Type B pancreatic cell (in vitro differentiated cells): ENCODE measurements at regions not wholly inside any gene's neighbourhood (a gene's known extent, or its start where the extent isn't known, plus 50 kb on each side); places are given as distances from the start of the nearest gene placed in this dataset.

Experiments used
- DNase-seq: peaks from one replicate; pipeline ENCODE4 v3.0.0; 2021; ENCODE audit warnings: mixed read lengths; ENCODE audit not compliant: unreplicated experiment; ENCODE audit errors: extremely low spot score
- H3K27ac Mint-ChIP-seq: 2 replicates; pipeline ENCODE4 v1.8.0; 2021; ENCODE audit warnings: mild to moderate bottlenecking, mixed read lengths
- H3K27me3 Mint-ChIP-seq: 2 replicates; pipeline ENCODE4 v1.8.0; 2021; ENCODE audit warnings: mixed read lengths
- H3K36me3 Mint-ChIP-seq: 2 replicates; pipeline ENCODE4 v1.8.0; 2021; ENCODE audit warnings: mixed read lengths
- H3K4me1 Mint-ChIP-seq: one replicate; pipeline ENCODE4 v1.8.0; 2021; ENCODE audit warnings: mixed read lengths; ENCODE audit not compliant: unreplicated experiment
- H3K4me3 Mint-ChIP-seq: 2 replicates; pipeline ENCODE4 v1.8.0; 2021; ENCODE audit warnings: mild to moderate bottlenecking, mixed read lengths
- H3K9me3 Mint-ChIP-seq: 2 replicates; pipeline ENCODE4 v1.8.0; 2021; ENCODE audit warnings: mixed read lengths
- TF ChIP-seq, protein P1 (sequence below): fragments of 200-600 bp; sonication (generic); conservative IDR thresholded peaks from 2 replicates; pipeline ENCODE4 v1.5.0; 2021; ENCODE audit warnings: antibody characterized with exemption, mild to moderate bottlenecking

DNA sequence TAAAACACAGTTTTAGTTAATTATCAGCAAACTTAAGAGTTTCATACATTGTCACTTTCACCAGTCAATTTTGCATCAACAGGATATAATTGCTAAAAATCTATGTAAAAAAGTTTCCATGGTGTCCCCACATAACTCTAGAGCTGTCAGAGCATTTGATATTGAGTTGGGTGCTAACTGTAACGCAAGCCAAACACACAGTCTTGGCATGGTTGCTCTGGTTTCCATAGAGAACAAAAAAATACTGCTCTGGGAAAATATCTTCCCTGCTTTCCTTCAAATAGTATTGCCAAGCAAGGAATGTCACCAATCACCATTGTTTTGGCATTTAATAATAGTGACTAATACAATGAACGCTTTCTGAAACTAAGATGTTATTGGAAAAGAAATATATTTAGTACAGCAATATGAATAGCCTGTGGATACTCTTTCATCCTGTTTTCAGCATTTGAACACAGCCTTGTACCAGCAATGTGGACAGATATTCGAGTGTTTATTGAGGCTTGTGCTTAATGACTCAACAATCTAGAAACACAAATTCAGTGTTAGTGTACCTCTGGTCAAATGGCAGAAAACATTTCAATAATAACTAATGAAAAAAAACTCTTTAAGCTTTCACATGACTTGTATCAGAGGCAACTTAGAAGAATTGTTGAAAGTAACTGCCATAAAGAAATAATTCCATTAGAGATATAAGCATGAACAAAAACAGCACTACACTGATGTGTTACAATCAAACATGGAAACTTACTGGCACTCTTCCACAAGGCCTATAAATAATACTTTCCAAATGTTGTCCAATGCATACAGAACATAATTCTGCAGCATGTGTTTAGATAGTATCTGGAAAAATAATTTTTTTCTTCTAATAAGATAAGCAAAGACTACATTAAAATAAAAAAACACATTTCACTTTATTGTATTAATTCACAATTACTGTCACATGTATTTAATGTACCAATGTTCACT, 1469.5 kb upstream of the CELF2 start:
- no peak overlapping the region for H3K4me3 Mint-ChIP-seq
- DNase-seq: no peak
- H3K27me3 Mint-ChIP-seq: no peaks in the 10 kb centered on the region
- no peak overlapping the region for H3K27ac Mint-ChIP-seq
- no peaks in the 10 kb centered on the region for H3K4me1 Mint-ChIP-seq
- peaks cover 7% of the 10 kb centered on the region for H3K9me3 Mint-ChIP-seq
- TF ChIP-seq, protein P1, sequence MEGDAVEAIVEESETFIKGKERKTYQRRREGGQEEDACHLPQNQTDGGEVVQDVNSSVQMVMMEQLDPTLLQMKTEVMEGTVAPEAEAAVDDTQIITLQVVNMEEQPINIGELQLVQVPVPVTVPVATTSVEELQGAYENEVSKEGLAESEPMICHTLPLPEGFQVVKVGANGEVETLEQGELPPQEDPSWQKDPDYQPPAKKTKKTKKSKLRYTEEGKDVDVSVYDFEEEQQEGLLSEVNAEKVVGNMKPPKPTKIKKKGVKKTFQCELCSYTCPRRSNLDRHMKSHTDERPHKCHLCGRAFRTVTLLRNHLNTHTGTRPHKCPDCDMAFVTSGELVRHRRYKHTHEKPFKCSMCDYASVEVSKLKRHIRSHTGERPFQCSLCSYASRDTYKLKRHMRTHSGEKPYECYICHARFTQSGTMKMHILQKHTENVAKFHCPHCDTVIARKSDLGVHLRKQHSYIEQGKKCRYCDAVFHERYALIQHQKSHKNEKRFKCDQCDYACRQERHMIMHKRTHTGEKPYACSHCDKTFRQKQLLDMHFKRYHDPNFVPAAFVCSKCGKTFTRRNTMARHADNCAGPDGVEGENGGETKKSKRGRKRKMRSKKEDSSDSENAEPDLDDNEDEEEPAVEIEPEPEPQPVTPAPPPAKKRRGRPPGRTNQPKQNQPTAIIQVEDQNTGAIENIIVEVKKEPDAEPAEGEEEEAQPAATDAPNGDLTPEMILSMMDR: no peak
- no peaks in the 10 kb centered on the region for H3K36me3 Mint-ChIP-seq

DNA sequence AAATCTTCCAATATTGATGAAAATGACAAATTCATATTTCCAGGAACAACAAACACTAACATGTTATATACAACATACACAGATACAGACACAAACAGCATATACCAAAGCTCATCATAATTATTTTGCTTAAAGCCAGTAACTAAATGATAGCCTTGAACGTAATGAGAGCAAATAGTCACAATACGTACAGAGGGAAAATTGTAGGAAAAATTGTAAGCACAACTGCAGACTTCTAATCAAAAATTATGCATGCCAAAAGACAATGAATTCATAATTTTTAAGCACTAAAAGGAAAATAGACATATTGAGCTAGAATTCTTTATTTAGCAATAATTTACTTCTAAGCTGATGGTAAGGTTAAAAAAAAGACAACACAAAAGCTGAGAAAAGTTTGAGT, 1466.9 kb upstream of the CELF2 start:
- DNase-seq: no peak
- Mint-ChIP-seq H3K27ac (no peak overlapping the region), H3K27me3 (no peaks in the 10 kb centered on the region), H3K4me1 (no peaks in the 10 kb centered on the region), H3K9me3 (peaks cover 7% of the 10 kb centered on the region), H3K4me3 (no peak overlapping the region), H3K36me3 (no peaks in the 10 kb centered on the region)
- TF ChIP-seq, protein P1: no peak

DNA sequence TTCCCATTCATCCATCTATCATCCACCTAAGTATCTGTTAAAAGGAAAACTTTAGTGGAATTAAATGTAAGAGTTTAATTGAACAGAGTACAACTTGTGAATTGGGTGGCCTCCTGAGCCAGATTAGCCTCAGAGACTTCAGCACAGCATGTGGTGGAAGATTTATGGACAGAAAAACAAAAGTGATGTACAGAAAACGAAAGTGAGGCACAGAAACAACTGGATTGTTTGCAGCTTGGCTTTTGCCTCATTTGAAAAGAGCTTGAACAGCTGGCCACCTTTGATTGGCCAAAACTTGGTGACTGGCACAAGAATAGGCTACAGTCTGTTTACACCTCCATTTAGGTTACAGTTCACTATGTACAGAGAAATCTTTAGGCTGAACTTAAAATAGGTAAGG, 1463.4 kb upstream of the CELF2 start:
- DNase-seq: no peak
- TF ChIP-seq, protein P1: no peak
- Mint-ChIP-seq H3K27ac (no peak overlapping the region), H3K4me3 (no peak overlapping the region), H3K36me3 (no peaks in the 10 kb centered on the region), H3K4me1 (no peaks in the 10 kb centered on the region), H3K27me3 (no peaks in the 10 kb centered on the region), H3K9me3 (peaks cover 7% of the 10 kb centered on the region)

DNA sequence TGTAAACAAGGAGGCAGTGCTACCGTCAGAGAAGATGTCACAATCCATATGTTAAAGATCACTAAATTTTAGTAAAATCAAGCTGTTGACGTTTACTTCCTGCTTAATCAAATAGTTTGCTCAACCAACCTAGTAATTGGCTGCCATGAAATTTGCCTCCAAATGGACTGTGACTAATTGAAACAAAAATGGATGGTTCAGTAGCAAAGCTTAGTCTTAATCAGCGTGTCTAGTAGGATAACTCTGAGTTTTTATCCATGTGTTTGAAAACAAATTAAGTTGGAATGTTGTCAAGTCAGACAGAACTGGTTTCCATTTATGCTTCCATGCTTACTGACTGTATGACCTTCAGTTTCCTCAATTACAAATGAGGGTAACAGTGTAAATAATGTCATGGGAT, 1456.7 kb upstream of the CELF2 start:
- Mint-ChIP-seq H3K27ac (no peak overlapping the region), H3K4me1 (no peaks in the 10 kb centered on the region), H3K36me3 (no peaks in the 10 kb centered on the region), H3K4me3 (no peak overlapping the region), H3K27me3 (peaks cover 5% of the 10 kb centered on the region), H3K9me3 (no peaks in the 10 kb centered on the region)
- DNase-seq: no peak
- TF ChIP-seq, protein P1: no peak

DNA sequence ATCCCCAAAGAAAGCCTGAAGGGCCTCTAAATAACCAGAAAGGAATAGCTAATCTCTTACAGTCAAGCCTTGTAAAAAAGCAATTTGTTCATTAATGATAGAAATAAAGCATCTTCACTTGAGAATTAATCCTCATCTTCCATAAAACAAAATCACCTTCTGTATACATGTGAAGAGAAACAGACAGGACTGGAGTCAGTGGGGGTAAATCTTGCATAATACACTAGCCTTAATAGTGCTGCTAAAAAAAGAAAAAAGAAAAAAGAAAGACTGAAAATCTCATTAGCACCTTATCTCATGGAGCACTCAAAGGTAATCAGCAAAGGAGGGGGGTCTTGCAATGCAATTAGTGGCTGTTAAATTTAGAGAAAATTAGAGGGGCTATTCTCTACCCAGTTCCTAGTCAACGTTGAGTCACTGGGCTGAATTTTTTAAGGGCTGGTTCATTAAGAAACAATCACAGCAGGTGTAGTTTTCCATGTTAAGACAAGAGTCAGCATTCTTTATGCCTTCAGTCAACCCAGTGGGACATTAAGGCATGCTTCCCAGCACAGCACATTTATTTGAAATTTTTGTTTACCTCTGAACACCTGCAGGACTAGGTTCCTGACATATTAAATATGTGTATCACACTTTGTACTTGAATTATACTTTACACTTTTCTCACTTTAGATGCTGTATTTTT, 1455.7 kb upstream of the CELF2 start:
- H3K4me1 Mint-ChIP-seq: no peaks in the 10 kb centered on the region
- DNase-seq: no peak
- no peaks in the 10 kb centered on the region for H3K9me3 Mint-ChIP-seq
- H3K27ac Mint-ChIP-seq: peak overlapping the region; percentile 27
- TF ChIP-seq, protein P1: no peak
- no peaks in the 10 kb centered on the region for H3K36me3 Mint-ChIP-seq
- H3K4me3 Mint-ChIP-seq: no peak overlapping the region
- peaks cover 5% of the 10 kb centered on the region for H3K27me3 Mint-ChIP-seq
